Smooth muscle cell (in vitro differentiated cells): ENCODE measurements at regions not wholly inside any gene's neighbourhood (a gene's known extent, or its start where the extent isn't known, plus 50 kb on each side); places are given as distances from the start of the nearest gene placed in this dataset.

ENCODE experiments used
- DNase-seq: peaks from one replicate; lab custom pipeline; 2025; ENCODE audit not compliant: unreplicated experiment; lab: John Stamatoyannopoulos, UW
- H2AFZ ChIP-seq: fragments of 200-600 bp; sonication (generic); 2 replicates; pipeline ENCODE4 v1.6.0; 2016; ENCODE audit warnings: antibody characterized with exemption, low read depth, mild to moderate bottlenecking
- H3F3A ChIP-seq: fragments of 200-600 bp; sonication (generic); 2 replicates; pipeline ENCODE4 v1.6.0; 2017; ENCODE audit warnings: antibody characterized with exemption, low read depth
- H3K27ac ChIP-seq: fragments of 200-600 bp; sonication (generic); 2 replicates; pipeline ENCODE4 v1.5.1; 2016; ENCODE audit warnings: low read depth, mild to moderate bottlenecking
- H3K27me3 ChIP-seq: fragments of 200-600 bp; sonication (generic); 2 replicates; pipeline ENCODE4 v1.6.1; 2016; ENCODE audit warnings: low read depth, mild to moderate bottlenecking
- H3K36me3 ChIP-seq: fragments of 200-600 bp; sonication (generic); 2 replicates; pipeline ENCODE4 v1.5.1; 2016; ENCODE audit warnings: low read depth
- H3K4me1 ChIP-seq: fragments of 200-600 bp; sonication (generic); 2 replicates; pipeline ENCODE4 v1.5.1; 2016; ENCODE audit warnings: low read depth
- H3K4me2 ChIP-seq: fragments of 200-600 bp; sonication (generic); 2 replicates; pipeline ENCODE4 v1.6.0; 2016; ENCODE audit warnings: mild to moderate bottlenecking
- H3K4me3 ChIP-seq: fragments of 200-600 bp; sonication (generic); 2 replicates; pipeline ENCODE4 v1.5.1; 2016; ENCODE audit warnings: mild to moderate bottlenecking
- H3K79me2 ChIP-seq: fragments of 200-600 bp; sonication (generic); 2 replicates; pipeline ENCODE4 v1.6.0; 2016; ENCODE audit warnings: low read depth, mild to moderate bottlenecking
- H3K9ac ChIP-seq: fragments of 200-600 bp; sonication (generic); 2 replicates; pipeline ENCODE4 v1.6.0; 2016; ENCODE audit warnings: low read depth
- H3K9me3 ChIP-seq: fragments of 200-600 bp; sonication (generic); replicated peaks from 2 replicates; pipeline ENCODE4 v1.5.1; 2016; ENCODE audit warnings: low read depth
- H4K20me1 ChIP-seq: fragments of 200-600 bp; sonication (generic); 2 replicates; pipeline ENCODE4 v1.6.0; 2016; ENCODE audit warnings: low read depth
- WGBS: methylation state at CpG from one replicate; pipeline ENCODE4 v1.1.7; 2016; ENCODE audit warnings: low lambda C conversion rate; 5-methylcytosine and 5-hydroxymethylcytosine counted together
- TF ChIP-seq, protein P1 (sequence below): fragments of 200-600 bp; sonication (generic); IDR thresholded peaks from 2 replicates; pipeline ENCODE4 v1.5.1; 2017; ENCODE audit warnings: borderline replicate concordance, mild to moderate bottlenecking, antibody characterized with exemption; ENCODE audit not compliant: insufficient read depth, poor library complexity, severe bottlenecking

DNA sequence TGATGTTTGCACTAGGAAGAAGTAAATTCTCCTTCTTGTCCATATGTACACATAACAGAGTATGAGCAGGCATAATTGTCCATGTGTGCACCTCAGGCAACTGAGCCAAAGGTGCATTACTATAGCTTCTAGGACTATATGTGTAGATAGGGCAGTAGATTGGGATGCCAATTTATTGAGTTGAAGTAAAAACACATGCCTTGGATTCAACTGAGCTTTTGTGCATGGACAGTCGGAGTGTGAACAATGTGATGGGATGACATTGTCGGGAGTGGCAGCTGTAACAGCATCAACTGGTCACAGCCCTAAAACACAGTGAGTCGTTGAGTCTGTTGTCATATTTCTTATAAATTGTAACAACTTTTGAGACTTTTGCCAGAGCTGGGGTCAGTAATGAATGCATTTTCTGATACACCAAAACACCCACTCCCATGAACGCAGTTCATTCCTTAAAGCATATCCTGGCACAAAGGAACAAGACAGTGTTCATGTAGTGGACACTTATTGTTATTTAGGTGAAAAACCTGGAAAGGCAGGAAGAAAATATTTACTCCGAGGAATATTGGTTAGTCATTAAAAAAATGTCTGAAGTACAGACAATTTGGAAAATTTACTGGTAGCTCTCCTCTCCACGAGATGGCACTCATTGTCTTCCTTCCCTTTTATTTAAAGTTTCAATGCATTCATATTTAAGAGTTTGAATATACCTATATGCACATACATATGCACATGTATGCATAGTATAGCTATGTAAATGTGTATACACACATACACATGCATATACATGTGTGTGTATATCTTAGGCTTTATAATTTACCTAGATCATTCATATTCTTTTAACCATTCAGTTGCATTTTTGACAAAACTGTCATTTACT lies 302.0 kb upstream of the STXBP5 start:
- Histone ChIP-seq H3K9ac (no peak overlapping the region), H3F3A (no peaks in the 10 kb centered on the region), H3K79me2 (no peaks in the 10 kb centered on the region), H3K36me3 (no peaks in the 10 kb centered on the region), H3K4me3 (no peak overlapping the region), H3K27ac (no peak overlapping the region), H3K27me3 (no peaks in the 10 kb centered on the region), H3K4me1 (peaks cover 9% of the 10 kb centered on the region), H4K20me1 (no peaks in the 10 kb centered on the region), H2AFZ (no peak overlapping the region), H3K9me3 (no peaks in the 10 kb centered on the region), H3K4me2 (no peak overlapping the region)
- TF ChIP-seq, protein P1, sequence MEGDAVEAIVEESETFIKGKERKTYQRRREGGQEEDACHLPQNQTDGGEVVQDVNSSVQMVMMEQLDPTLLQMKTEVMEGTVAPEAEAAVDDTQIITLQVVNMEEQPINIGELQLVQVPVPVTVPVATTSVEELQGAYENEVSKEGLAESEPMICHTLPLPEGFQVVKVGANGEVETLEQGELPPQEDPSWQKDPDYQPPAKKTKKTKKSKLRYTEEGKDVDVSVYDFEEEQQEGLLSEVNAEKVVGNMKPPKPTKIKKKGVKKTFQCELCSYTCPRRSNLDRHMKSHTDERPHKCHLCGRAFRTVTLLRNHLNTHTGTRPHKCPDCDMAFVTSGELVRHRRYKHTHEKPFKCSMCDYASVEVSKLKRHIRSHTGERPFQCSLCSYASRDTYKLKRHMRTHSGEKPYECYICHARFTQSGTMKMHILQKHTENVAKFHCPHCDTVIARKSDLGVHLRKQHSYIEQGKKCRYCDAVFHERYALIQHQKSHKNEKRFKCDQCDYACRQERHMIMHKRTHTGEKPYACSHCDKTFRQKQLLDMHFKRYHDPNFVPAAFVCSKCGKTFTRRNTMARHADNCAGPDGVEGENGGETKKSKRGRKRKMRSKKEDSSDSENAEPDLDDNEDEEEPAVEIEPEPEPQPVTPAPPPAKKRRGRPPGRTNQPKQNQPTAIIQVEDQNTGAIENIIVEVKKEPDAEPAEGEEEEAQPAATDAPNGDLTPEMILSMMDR = peak; percentile 12
- 91% methylated on average over 6 of the region's 6 CpGs for WGBS
- no peak for DNase-seq

DNA sequence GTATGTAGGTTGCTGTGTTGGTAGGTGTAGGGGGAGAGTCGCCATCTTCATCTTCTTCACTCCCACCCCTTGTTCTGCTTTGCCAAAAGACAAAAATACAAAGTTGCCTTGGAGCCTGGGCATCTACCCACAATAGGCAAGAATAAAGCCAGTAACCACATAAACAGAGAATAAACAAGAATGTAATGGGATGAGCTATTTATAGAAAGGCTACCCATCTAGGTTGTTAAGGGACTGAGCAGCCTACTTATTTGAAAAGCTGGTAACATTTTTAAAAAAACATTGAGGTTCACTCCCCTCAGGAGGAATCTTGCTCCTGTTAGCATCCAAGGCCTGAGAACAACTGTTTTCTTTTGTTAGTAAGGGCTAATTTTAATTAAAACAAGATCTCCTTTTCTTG lies 301.4 kb upstream of the STXBP5 start:
- WGBS = 96% methylated on average over 1 of the region's 1 CpG
- Histone ChIP-seq H3K27ac (no peak overlapping the region), H3K79me2 (no peaks in the 10 kb centered on the region), H3K9ac (no peak overlapping the region), H3K36me3 (no peaks in the 10 kb centered on the region), H3K9me3 (no peaks in the 10 kb centered on the region), H2AFZ (no peak overlapping the region), H3K4me2 (no peak overlapping the region), H3F3A (no peaks in the 10 kb centered on the region), H3K27me3 (no peaks in the 10 kb centered on the region), H4K20me1 (no peaks in the 10 kb centered on the region), H3K4me3 (no peak overlapping the region), H3K4me1 (peaks cover 9% of the 10 kb centered on the region)
- TF ChIP-seq, protein P1 = no peak
- DNase-seq = no peak

DNA sequence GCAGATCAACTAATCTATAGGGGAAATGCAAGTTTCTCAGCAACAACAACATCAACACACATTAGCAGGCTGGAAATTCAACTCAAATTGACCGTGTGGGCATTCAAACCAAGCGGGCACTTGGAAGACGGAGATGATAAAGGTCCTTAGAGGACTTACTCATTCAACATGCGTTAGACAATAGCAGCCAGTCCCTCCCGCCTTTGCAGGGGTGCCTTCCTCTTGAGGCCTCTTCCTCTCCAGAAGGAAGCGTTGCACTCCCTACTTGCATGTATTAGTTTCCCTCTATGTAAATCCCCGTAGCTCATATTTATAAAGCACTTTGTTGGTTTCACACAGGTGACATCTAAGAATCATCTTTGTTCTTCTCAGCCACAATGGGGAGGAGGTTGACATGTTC lies 300.8 kb upstream of the STXBP5 start:
- no peaks in the 10 kb centered on the region for H3K27me3 ChIP-seq
- no peaks in the 10 kb centered on the region for H3K9me3 ChIP-seq
- H4K20me1 ChIP-seq = no peaks in the 10 kb centered on the region
- no peaks in the 10 kb centered on the region for H3K79me2 ChIP-seq
- H2AFZ ChIP-seq = no peak overlapping the region
- no peak overlapping the region for H3K4me3 ChIP-seq
- no peak overlapping the region for H3K27ac ChIP-seq
- no peaks in the 10 kb centered on the region for H3F3A ChIP-seq
- no peak overlapping the region for H3K4me2 ChIP-seq
- H3K36me3 ChIP-seq = no peaks in the 10 kb centered on the region
- H3K9ac ChIP-seq = no peak overlapping the region
- WGBS = 94% methylated on average over 7 of the region's 7 CpGs
- peaks cover 9% of the 10 kb centered on the region for H3K4me1 ChIP-seq
- TF ChIP-seq, protein P1 = no peak
- DNase-seq = no peak

DNA sequence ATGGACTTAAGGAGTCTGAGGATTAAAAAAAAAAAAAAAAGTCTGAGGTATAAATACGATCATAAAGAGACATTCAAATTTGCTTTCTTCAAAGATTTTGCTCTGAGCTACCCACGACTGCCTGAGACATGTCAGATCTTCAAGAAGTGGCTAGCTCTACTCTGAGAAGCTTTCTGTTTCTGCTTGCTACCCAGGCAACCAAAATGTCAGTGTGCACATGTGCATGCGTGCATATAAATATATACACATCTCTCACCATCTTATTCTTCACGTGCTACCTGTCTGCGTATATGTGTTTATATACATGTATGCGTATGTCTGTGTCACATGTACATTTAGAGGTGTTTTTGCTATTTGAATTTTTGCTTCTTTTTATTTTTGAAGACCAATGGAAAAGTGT lies 299.6 kb upstream of the STXBP5 start:
- H4K20me1 ChIP-seq = no peaks in the 10 kb centered on the region
- no peaks in the 10 kb centered on the region for H3F3A ChIP-seq
- no peaks in the 10 kb centered on the region for H3K36me3 ChIP-seq
- H2AFZ ChIP-seq = no peak overlapping the region
- H3K27ac ChIP-seq = no peak overlapping the region
- H3K4me2 ChIP-seq = no peak overlapping the region
- peaks cover 9% of the 10 kb centered on the region for H3K4me1 ChIP-seq
- H3K4me3 ChIP-seq = no peak overlapping the region
- WGBS = 87% methylated on average over 6 of the region's 6 CpGs
- no peaks in the 10 kb centered on the region for H3K27me3 ChIP-seq
- H3K79me2 ChIP-seq = no peaks in the 10 kb centered on the region
- H3K9me3 ChIP-seq = no peaks in the 10 kb centered on the region
- TF ChIP-seq, protein P1 = no peak
- H3K9ac ChIP-seq = no peak overlapping the region
- no peak for DNase-seq
